CD1c-positive myeloid dendritic cell (primary cell): ENCODE measurements at regions not wholly inside any gene's neighbourhood (a gene's known extent, or its start where the extent isn't known, plus 50 kb on each side); places are given as distances from the start of the nearest gene placed in this dataset.
"Not testable (repeated sequence)": the region's sequence is repeated elsewhere in the genome, so short reads cannot be mapped to it uniquely, and the experiment has no call there.

Source experiments
- DNase-seq: peaks from one replicate; pipeline ENCODE4 v3.0.0-alpha.2; 2016; ENCODE audit errors: extremely low spot score

DNA sequence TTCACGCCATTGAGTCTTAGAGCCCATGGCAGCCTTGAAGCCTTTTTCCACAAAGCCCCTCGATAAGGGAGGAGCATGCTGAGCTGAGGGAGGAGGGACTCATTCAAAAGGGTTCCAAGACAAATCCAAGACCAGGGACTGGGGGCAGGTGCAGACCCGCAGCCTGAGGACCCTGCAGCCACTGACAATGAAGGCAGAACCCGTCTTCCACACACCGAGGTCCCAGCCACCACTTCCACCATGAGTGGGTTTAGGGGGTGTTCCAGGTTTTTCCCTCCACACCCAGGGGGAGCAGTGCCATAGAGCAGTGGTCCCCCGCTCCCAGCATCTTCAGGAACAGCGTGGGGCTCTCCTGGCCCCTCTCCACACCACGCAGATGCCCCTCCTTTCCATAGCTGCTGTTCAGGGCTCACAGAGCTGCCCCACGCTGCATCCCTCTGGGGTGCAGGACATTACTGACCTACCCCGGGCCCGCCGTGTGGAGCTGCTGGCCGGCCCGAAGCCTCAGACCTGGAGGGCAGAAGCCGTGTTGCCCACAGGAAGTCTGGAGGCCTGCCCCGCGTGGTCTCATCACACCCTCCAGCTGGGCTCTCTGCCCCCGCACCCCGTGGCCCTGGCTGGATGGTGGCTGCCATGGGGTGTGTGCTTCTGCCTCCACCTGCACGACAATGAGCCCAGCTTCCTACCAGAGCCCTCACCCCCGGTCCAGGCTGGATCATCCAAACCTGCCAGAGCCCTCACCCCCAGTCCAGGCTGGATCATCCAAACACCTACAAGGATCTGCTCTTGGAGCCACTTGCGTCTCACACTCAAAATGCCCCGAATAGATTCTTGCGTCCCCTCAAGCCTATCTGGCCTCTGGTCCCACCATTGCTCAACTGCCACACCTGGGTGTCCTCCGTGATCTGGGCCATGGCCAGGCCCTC, 220.0 kb upstream of the TCERG1L start:
- no peak for DNase-seq

- no peak for DNase-seq
Measured at GRCh38 chr10:131532291-131532690, 220.8 kb upstream of the TCERG1L start.

- DNase-seq = no peak
Measured at GRCh38 chr10:131532745-131533341, 221.3 kb upstream of the TCERG1L start.

DNA sequence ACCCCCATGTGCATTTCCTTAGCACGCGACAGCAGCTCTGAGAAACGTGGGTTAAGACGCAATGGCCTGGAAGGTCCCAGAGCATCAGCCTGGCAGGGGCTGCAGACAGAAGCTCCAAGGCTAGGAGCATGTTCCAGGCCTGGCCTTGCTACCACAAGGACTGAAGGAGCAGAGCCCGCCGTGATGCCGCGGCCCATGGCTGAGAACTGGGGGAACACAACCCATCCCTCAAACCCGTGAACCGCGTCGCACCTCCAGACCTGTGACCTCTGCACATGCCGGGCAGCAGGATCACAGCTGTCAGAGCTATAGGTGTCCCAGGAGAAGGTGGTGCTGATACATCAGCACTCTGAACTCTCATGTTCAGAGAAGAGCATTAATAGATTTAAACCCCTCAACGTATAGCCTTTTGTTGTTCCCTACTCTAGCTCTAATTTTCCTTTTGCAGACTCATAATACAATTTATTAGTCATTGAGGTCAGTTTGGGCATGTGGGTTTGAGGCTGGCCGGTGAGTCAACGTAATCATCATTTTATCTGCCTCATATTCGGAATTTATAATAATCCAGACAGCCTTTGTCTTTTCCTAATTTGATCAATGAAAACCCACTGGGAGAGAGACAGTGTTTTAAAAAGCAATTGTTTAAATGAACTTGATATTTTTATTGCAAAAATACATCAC, 222.5 kb upstream of the TCERG1L start:
- DNase-seq = no peak

- no peak for DNase-seq
Measured at GRCh38 chr10:131534836-131535235, 223.3 kb upstream of the TCERG1L start.

DNA sequence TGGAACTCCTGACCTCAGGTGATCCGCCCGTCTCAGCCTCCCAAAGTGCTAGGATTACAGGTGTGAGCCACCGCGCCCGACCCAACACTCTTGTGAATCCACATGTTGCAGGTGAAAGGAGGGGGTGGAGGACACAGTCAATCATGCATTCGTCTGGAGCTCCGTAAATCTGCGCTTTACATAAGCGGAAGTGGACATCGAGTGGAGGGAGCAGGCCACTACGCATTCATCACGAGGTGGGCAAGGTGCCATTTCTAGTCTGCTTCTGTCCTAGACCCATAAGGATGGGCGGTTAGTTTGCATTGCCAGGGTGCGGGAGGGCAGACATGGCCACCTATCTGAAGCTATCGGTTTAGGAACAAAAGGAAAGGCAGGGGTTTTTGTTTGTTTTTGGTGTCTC, 225.2 kb upstream of the TCERG1L start:
- DNase-seq = no peak

- no peak for DNase-seq
Measured at GRCh38 chr10:131537281-131537680, 225.8 kb upstream of the TCERG1L start.

GRCh38 chr10:131544495-131544894, 233.0 kb upstream of the TCERG1L start:
- no peak for DNase-seq

- DNase-seq = no peak
Measured at GRCh38 chr10:131546086-131546810, 234.7 kb upstream of the TCERG1L start.

DNA sequence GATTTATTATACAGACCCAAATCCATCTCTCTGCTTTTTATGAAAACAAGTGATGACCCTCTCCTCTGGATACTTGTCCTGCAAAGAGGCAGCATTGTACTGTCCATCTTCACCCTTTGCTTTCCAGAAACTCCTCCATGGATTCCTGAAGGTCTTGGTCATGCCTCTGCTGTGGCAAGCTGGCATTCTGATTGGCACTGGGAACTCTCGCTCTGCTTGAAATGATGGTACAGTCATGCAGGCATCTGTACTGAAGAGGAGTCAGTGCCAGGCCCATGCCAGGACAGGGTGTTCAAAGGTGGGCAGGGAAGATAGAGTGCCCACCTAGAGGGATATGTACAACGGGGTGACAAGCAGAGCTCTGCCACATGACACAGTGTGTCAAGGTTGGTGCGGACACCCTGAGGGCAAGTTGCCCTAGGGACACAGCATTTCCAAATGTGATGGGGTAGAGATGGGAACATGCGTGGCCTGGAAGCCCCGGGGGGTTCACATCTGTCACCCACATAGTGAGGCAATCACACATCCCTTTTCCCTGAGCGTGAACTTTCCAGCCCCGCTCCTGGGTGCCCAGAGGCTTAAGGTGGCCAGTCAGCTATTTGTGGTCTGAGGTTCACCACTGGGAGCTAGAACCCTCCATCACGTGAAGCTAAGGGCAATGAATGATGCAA, 235.7 kb upstream of the TCERG1L start:
- DNase-seq = no peak

GRCh38 chr10:131548176-131548575, 236.7 kb upstream of the TCERG1L start:
- no peak for DNase-seq

- DNase-seq = no peak
Measured at GRCh38 chr10:131549116-131549515, 237.6 kb upstream of the TCERG1L start.

DNA sequence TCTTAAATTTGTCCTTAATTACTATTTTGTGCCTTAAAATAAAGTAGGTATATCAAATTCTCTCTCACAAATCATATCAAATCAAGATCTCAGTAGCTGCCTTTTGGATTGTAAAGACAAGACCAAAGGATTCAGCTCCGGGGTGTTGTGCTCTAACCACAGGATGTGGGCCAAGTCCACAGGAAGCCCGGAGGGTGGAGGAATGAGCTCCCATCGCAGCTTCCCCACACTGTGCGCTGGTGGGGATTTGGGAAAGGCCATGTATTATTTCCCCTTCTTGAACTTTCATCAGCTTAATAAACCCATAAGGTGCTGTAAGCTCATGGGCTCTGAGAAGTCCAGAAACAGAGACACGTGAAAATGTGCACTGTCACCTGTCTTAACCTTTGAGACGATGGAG, 241.6 kb upstream of the TCERG1L start:
- no peak for DNase-seq

GRCh38 chr10:131553581-131553980, 242.1 kb upstream of the TCERG1L start:
- DNase-seq = no peak

- no peak for DNase-seq
Measured at GRCh38 chr10:131554821-131555220, 243.3 kb upstream of the TCERG1L start.

DNA sequence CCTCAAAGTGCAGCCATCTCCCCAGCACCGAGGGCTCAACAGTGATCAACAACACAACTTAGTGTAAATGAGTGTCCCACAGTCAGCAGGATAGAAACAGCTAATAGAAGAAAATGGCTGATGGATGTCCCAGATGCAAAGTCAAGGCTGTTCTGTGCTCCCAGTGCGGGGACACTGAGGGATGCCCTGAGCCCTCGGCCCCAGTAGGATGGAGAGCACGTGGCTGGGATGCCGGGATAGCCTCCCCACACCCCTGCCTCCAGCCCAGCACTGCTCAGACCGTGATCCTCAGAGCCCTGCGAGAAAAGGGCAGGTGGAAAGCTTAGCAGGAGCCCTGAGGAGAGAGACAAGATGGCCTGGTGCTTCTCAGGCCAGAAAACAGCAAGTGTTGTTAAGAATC, 243.9 kb upstream of the TCERG1L start:
- DNase-seq = no peak

DNA sequence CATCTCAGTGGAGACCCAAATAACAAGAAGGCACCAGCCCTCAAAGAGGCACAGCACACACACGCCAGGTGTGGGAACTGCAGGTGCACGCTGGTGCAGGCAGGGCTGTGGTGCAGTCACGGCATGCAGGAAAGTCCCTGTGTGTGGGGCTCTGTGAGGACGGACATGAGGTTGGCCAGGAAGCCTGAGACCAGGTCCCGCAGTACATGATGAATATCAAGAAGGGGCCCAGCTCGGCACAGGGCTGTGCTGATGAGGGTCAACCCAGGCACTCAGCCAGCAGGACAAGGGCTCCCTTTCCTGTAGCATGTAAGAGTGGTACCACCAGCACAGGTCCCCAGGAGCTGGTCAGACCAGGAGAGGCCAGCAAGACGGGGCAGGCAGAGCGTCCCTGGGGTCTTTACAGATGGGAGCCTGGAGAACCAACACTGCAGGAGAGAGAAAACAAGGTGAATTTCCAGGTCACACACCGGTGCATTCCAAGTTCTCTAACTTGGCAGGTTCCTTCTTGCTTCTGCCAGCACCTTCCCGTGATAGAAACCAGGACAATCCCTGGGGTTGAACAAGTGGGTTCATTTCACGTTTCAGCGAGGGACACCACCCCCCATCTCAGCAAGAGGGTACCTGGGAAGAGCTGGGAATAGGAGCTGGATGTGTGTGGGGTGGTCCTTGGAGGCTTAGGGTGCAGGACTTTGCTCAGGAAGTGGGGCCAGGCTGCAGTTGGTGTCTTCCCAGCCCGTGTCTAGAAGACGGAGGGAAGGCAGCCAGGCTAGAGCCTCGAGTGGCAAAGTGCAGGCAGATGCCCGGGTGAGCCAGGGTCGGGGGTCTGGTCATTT, 244.8 kb upstream of the TCERG1L start:
- DNase-seq = no peak

DNA sequence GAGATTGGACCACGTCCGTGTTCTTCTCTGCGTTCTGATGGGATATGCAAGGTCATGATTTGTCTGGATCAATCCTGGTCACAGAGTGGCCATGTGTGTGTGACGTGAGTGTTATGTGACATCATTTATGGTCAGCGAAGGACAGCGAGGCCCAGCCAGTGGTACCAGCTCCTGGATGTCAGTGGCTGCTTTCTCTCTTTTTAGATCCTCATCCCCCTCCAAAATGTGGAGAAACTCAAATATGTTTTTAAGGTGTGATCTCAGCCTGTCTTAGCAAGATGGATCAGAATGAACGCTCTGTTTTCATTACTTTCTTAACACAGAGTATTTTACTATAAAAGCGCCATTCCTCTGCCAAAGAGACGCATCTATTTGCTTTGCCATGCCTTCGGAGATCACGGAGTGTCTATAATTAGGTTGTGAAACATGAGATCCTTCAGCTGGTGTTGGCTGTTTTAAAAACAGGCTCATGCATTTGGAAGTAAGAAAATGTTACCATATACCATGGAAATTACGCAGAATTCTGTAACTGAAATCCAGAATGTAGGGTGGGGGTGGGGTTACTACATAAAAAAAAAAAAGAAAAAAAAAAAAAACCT, 245.5 kb upstream of the TCERG1L start:
- no peak for DNase-seq

DNA sequence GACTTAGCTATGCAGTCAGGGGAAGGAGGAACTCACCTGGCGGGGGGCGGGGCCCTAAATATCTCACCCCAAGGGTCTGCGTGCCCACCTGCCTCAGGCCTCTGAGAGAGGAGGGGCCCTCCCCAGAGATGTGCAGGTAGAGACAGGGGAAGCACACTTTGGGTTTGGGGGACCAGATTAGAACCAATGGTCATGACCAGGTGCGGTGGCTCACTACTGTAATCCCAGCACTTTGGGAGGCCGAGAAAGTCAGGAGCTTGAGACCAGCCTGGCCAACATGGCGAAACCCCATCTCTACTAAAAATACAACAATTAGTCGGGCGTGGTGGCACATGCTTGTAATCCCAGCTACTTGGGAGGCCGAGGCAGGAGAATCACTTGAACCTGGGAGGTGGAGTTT, 246.4 kb upstream of the TCERG1L start:
- not testable (repeated sequence) for DNase-seq

- DNase-seq = no peak
Measured at GRCh38 chr10:131559450-131559911, 248.0 kb upstream of the TCERG1L start.
